ENCODE measurements at regions not wholly inside any gene's neighbourhood (a gene's known extent, or its start where the extent isn't known, plus 50 kb on each side); places are given as distances from the start of the nearest gene placed in this dataset.

GRCh38 chr9:8160787-8161186 lies 361.2 kb upstream of the DMAC1 start:
- Histone ChIP-seq H3K27ac (ENCODE audit: low read length) (no peak overlapping the region), H3K4me3 (ENCODE audit: low read depth in 2 of 2, low read length in 2 of 2) (no peak overlapping the region), H3K4me1 (ENCODE audit: control insufficient read depth, insufficient read depth, low read length) (no peaks in the 10 kb centered on the region), H3K27me3 (ENCODE audit: control insufficient read depth, insufficient read depth, low read length) (no peaks in the 10 kb centered on the region), H3K36me3 (ENCODE audit: control insufficient read depth, insufficient read depth, low read length) (no peaks in the 10 kb centered on the region), H3K9me3 (ENCODE audit: control insufficient read depth, insufficient read depth, low read depth, low read length) (no peaks in the 10 kb centered on the region)
- in situ Hi-C loops (cut with HindIII; ENCODE audit: low pct_unique_long_range_greater_than_20kb, low sequenced_read_pairs) (no loop called here), intact Hi-C loops (cut with micrococcal nuclease; ENCODE audit: unreplicated experiment) (no loop called here)
- no peak for TF ChIP-seq REST (IDR thresholded peaks at IDR 0.05; ENCODE audit: insufficient read depth in 1 of 2, low read depth in 2 of 2, low read length in 1 of 2)
- TF ChIP-seq POLR2AphosphoS5 (IDR thresholded peaks at IDR 0.05; ENCODE audit: low read depth, low read length): no peak
- no peak for TF ChIP-seq TCF7L2 (IDR thresholded peaks at IDR 0.05; ENCODE audit: low read depth, low read length)
- TF ChIP-seq SIN3A (IDR thresholded peaks at IDR 0.05; ENCODE audit: borderline replicate concordance, insufficient read depth, low read depth, low read length): no peak
- no peak for TF ChIP-seq CTCF (IDR thresholded peaks at IDR 0.05)
- ATAC-seq: no peak
- CTCF ChIA-PET: no interaction called here
- no peak for DNase-seq (ENCODE audit: low read depth, low spot score)
- POLR2A ChIA-PET: no interaction called here
- no TSS peak for BruUV-seq (replicated peaks)

- no peaks in the 10 kb centered on the region for H3K27me3 ChIP-seq (ENCODE audit: control insufficient read depth, insufficient read depth, low read length)
Observed at GRCh38 chr9:8158574-8158973, 359.0 kb upstream of the DMAC1 start.

More at GRCh38 chr9:8158574-8158973, 359.0 kb upstream of the DMAC1 start:
- ChIA-PET CTCF (no interaction called here), POLR2A (no interaction called here)
- Histone ChIP-seq H3K36me3 (ENCODE audit: control insufficient read depth, insufficient read depth, low read length) (no peaks in the 10 kb centered on the region), H3K9me3 (ENCODE audit: control insufficient read depth, insufficient read depth, low read depth, low read length) (no peaks in the 10 kb centered on the region), H3K4me1 (ENCODE audit: control insufficient read depth, insufficient read depth, low read length) (no peaks in the 10 kb centered on the region), H3K4me3 (ENCODE audit: low read depth in 2 of 2, low read length in 2 of 2) (no peak overlapping the region), H3K27ac (ENCODE audit: low read length) (no peak overlapping the region)
- no peak for TF ChIP-seq TCF7L2 (IDR thresholded peaks at IDR 0.05; ENCODE audit: low read depth, low read length)
- TF ChIP-seq SIN3A (IDR thresholded peaks at IDR 0.05; ENCODE audit: borderline replicate concordance, insufficient read depth, low read depth, low read length): no peak
- no peak for TF ChIP-seq REST (IDR thresholded peaks at IDR 0.05; ENCODE audit: insufficient read depth in 1 of 2, low read depth in 2 of 2, low read length in 1 of 2)
- no peak for TF ChIP-seq POLR2AphosphoS5 (IDR thresholded peaks at IDR 0.05; ENCODE audit: low read depth, low read length)
- no peak for TF ChIP-seq CTCF (IDR thresholded peaks at IDR 0.05)
- ATAC-seq (no peak), DNase-seq (ENCODE audit: low read depth, low spot score) (no peak)
- in situ Hi-C loops (cut with HindIII; ENCODE audit: low pct_unique_long_range_greater_than_20kb, low sequenced_read_pairs) (no loop called here), intact Hi-C loops (cut with micrococcal nuclease; ENCODE audit: unreplicated experiment) (no loop called here)
- no TSS peak for BruUV-seq (replicated peaks)

Measured in Panc1 (cell line).